HEK293T (cell line): ENCODE measurements at regions not wholly inside any gene's neighbourhood (a gene's known extent, or its start where the extent isn't known, plus 50 kb on each side); places are given as distances from the start of the nearest gene placed in this dataset.

Experiments
- CTCF ChIA-PET: fragments of 350-600 bp; formaldehyde crosslinking; extraction: SDS; loops from one replicate; lab custom pipeline; 2021; ENCODE audit warnings: antibody characterized with exemption, inconsistent platforms; lab: Yijun Ruan, JAX
- POLR2A ChIA-PET: fragments of 350-600 bp; formaldehyde crosslinking; extraction: SDS; loops from one replicate; lab custom pipeline; 2020; ENCODE audit warnings: antibody characterized with exemption, inconsistent platforms; lab: Yijun Ruan, JAX
- DNase-seq: peaks from one replicate; pipeline ENCODE4 v3.0.0; 2012; ENCODE audit warnings: mixed read lengths; ENCODE audit errors: extremely low spot score
- ARNT ChIP-seq: fragments of 450-650 bp; IDR thresholded peaks from 2 replicates; pipeline ENCODE4 v1.6.1; 2017; ENCODE audit warnings: mild to moderate bottlenecking
- BHLHE40 ChIP-seq: fragments of 450-650 bp; IDR thresholded peaks from 2 replicates; pipeline ENCODE4 v1.6.1; 2016; ENCODE audit warnings: mild to moderate bottlenecking, moderate library complexity, borderline replicate concordance
- CTBP1 ChIP-seq: fragments of 450-650 bp; IDR thresholded peaks from 2 replicates; pipeline ENCODE4 v1.6.1; 2016; ENCODE audit warnings: borderline replicate concordance
- ELF4 ChIP-seq: fragments of 450-650 bp; IDR thresholded peaks from 2 replicates; pipeline ENCODE4 v1.6.1; 2017; ENCODE audit warnings: antibody characterized with exemption
- FOXA1 ChIP-seq: fragments of 450-650 bp; IDR thresholded peaks from 2 replicates; pipeline ENCODE4 v1.6.1; 2016; ENCODE audit warnings: mild to moderate bottlenecking
- FOXK2 ChIP-seq: fragments of 450-650 bp; IDR thresholded peaks from 2 replicates; pipeline ENCODE4 v1.6.1; 2016; ENCODE audit warnings: mild to moderate bottlenecking
- FOXM1 ChIP-seq: fragments of 450-650 bp; IDR thresholded peaks from 2 replicates; pipeline ENCODE4 v1.6.1; 2017; ENCODE audit warnings: mild to moderate bottlenecking, borderline replicate concordance
- HDGF ChIP-seq: fragments of 450-650 bp; IDR thresholded peaks from 2 replicates; pipeline ENCODE4 v1.6.1; 2017; ENCODE audit warnings: antibody characterized with exemption, borderline replicate concordance
- L3MBTL2 ChIP-seq: fragments of 450-650 bp; conservative IDR thresholded peaks from 2 replicates; pipeline ENCODE4 v1.6.1; 2016; ENCODE audit warnings: mild to moderate bottlenecking
- LEF1 ChIP-seq: fragments of 450-650 bp; IDR thresholded peaks from 2 replicates; pipeline ENCODE4 v1.6.1; 2017; ENCODE audit warnings: mild to moderate bottlenecking, borderline replicate concordance
- NFRKB ChIP-seq: fragments of 450-650 bp; IDR thresholded peaks from 2 replicates; pipeline ENCODE4 v1.6.1; 2016; ENCODE audit warnings: mild to moderate bottlenecking, moderate library complexity
- PKNOX1 ChIP-seq: fragments of 450-650 bp; IDR thresholded peaks from 2 replicates; pipeline ENCODE4 v1.6.1; 2016
- SP1 ChIP-seq: fragments of 450-650 bp; IDR thresholded peaks from 2 replicates; pipeline ENCODE4 v1.6.1; 2017
- SUZ12 ChIP-seq: fragments of 450-650 bp; IDR thresholded peaks from 2 replicates; pipeline ENCODE4 v1.6.1; 2016; ENCODE audit warnings: mild to moderate bottlenecking
- TARDBP ChIP-seq: fragments of 450-650 bp; IDR thresholded peaks from 2 replicates; pipeline ENCODE4 v1.6.1; 2016

- TF ChIP-seq SUZ12: no peak
- no peak for TF ChIP-seq FOXM1
- CTCF ChIA-PET: no interaction called here
- no peak for DNase-seq
- POLR2A ChIA-PET: no interaction called here
These were observed 347.8 kb upstream of the GULP1 start for GRCh38 chr2:187943772-187944369.

- no peak for TF ChIP-seq FOXM1
- no peak for TF ChIP-seq PKNOX1
- TF ChIP-seq SUZ12: no peak
- no peak for TF ChIP-seq TARDBP
- TF ChIP-seq FOXA1: no peak
- TF ChIP-seq FOXK2: no peak
- TF ChIP-seq L3MBTL2: no peak
- TF ChIP-seq LEF1: no peak
- DNase-seq: no peak
- ChIA-PET POLR2A (no interaction called here), CTCF (no interaction called here)
These were observed 341.8 kb upstream of the GULP1 start for GRCh38 chr2:187949859-187950258.

- DNase-seq: no peak
- no peak for TF ChIP-seq L3MBTL2
- no peak for TF ChIP-seq HDGF
- no peak for TF ChIP-seq FOXA1
- no peak for TF ChIP-seq FOXM1
- no peak for TF ChIP-seq NFRKB
- TF ChIP-seq CTBP1: no peak
- TF ChIP-seq SP1: no peak
- no peak for TF ChIP-seq ARNT
- no peak for TF ChIP-seq BHLHE40
- no peak for TF ChIP-seq LEF1
- no peak for TF ChIP-seq FOXK2
- no peak for TF ChIP-seq ELF4
- no peak for TF ChIP-seq TARDBP
- POLR2A ChIA-PET: no interaction called here
- CTCF ChIA-PET: no interaction called here
These were observed 340.0 kb upstream of the GULP1 start for GRCh38 chr2:187951470-187952218.

GRCh38 chr2:187956906-187957534 lies 334.7 kb upstream of the GULP1 start:
- ChIA-PET POLR2A (no interaction called here), CTCF (no interaction called here)
- TF ChIP-seq SP1: no peak
- no peak for TF ChIP-seq L3MBTL2
- no peak for DNase-seq

GRCh38 chr2:187959821-187960220 lies 331.9 kb upstream of the GULP1 start:
- ChIA-PET CTCF (no interaction called here), POLR2A (no interaction called here)
- DNase-seq: no peak
- TF ChIP-seq HDGF (no peak), BHLHE40 (no peak)

GRCh38 chr2:187962538-187962937 lies 329.1 kb upstream of the GULP1 start:
- no peak for TF ChIP-seq PKNOX1
- no peak for TF ChIP-seq FOXK2
- DNase-seq: no peak
- POLR2A ChIA-PET: no interaction called here
- CTCF ChIA-PET: no interaction called here

GRCh38 chr2:187964746-187965145 lies 326.9 kb upstream of the GULP1 start:
- CTCF ChIA-PET: interaction anchor here (0.8 kb wide), 1 partner anchor 370 kb away, joined by 4 read pairs; no protein-coding TSS in a partner anchor
- TF ChIP-seq PKNOX1 (no peak), ELF4 (no peak), NFRKB (no peak), FOXM1 (no peak), L3MBTL2 (no peak), BHLHE40 (no peak), FOXK2 (no peak), LEF1 (no peak), SP1 (no peak), FOXA1 (no peak)
- no peak for DNase-seq
- POLR2A ChIA-PET: no interaction called here
